ENCODE measurements at regions not wholly inside any gene's neighbourhood (a gene's known extent, or its start where the extent isn't known, plus 50 kb on each side); places are given as distances from the start of the nearest gene placed in this dataset.

DNA sequence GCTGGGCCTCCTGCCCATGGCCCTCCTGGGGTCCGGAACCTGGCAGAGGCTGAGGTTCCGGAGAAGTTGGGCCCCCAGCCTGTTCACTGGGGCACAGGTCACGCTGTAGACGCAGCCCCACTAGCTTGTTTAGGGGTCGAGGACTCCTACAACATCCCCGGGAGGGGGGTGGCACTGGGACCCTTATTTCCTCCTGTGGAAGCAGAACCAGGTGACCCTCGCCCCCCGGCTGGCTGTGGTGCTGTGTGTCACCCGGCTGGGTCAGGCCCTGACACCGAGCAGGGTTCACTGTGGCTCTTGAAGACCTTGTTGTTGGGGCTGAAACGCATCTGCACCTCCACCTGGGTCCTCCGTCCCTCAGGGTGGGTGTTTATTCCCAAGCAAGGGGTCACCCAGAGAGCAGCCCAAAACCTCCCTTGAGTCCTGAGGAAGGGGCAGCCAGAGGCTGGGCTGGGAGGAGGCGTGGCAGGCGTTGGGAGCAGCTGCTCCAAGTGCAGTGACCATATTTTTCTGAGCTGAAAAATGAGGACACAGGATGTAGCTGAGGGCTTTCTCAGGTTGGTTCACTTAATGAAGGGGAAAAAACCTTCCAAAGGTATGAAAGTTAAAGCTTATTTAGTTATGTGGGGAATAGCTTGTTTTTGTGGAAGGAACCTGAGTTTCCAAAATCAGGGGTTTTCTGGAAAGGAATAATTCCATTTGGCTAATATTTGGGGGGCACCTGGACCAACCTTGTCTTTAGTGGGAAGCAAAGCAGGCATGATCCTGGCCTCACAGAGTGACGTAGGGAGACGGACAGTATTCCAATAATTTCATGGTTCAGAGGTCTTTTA, 164.7 kb upstream of the IER5L start:
- TF ChIP-seq, protein P1, sequence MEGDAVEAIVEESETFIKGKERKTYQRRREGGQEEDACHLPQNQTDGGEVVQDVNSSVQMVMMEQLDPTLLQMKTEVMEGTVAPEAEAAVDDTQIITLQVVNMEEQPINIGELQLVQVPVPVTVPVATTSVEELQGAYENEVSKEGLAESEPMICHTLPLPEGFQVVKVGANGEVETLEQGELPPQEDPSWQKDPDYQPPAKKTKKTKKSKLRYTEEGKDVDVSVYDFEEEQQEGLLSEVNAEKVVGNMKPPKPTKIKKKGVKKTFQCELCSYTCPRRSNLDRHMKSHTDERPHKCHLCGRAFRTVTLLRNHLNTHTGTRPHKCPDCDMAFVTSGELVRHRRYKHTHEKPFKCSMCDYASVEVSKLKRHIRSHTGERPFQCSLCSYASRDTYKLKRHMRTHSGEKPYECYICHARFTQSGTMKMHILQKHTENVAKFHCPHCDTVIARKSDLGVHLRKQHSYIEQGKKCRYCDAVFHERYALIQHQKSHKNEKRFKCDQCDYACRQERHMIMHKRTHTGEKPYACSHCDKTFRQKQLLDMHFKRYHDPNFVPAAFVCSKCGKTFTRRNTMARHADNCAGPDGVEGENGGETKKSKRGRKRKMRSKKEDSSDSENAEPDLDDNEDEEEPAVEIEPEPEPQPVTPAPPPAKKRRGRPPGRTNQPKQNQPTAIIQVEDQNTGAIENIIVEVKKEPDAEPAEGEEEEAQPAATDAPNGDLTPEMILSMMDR (IDR thresholded peaks at IDR 0.05): no peak
- no peak for TF ChIP-seq ZFX (IDR thresholded peaks at IDR 0.05; ENCODE audit: borderline replicate concordance)
- H3K27ac ChIP-seq: no peak overlapping the region

DNA sequence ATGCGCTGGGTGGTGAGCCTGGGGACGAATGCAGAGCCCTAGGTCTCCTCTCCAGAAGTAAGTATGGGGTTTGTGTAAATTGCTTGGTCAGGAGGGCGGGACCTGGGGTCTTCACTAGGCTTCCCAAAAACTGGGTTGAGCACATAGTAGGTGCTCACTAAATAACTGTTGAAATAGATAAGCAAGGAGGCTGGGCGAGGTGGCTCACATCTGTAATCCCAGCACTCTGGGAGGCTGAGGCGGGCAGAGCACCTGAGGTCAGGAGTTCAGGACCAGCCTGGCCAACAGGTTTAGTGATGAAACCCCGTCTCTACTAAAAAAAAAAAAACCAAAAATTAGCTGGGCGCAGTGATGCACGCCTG, 163.9 kb upstream of the IER5L start:
- H3K27ac ChIP-seq: no peak overlapping the region
- TF ChIP-seq ZFX (IDR thresholded peaks at IDR 0.05; ENCODE audit: borderline replicate concordance): no peak
- TF ChIP-seq, protein P1 (IDR thresholded peaks at IDR 0.05): no peak

DNA sequence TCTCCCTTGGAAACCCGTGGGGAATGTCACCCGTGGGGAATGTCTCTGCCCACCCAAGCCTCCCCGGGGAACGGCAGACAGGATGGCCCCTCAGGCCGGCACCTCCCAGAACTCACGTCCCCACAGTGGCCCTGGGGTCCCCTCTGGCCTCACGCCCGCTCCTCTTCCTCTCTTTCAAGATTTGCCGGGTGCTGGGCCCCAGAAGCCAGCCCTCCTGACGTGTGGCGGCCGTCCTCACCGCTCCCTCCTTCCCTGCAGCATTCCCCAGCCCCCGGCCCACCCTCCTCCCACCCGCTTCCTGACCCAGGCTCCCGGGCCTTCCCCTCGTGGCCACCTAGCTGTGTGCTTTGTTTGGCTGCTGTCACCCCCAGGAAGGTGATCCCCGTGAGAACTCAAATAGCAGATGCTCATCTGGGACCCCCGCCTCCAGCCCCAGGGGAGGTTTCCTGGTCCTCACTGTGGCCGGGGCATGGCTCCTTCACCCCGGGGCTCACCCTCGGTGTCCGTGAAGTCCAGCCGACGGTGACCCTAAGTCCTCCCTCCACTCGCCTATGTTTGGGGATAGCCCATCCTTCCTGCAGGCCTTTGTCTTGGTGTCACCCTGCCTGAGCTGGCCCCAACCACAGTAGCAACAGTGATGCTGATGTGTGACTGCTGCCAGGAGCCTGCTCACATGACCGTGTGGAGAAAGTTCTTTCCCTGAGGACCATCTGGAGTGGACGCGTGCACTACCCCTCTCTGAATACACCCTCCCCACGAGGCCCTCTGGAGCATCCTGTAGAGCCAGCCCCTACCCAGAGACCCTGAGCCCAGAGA, 163.3 kb upstream of the IER5L start:
- no peak overlapping the region for H3K27ac ChIP-seq
- TF ChIP-seq, protein P1 (IDR thresholded peaks at IDR 0.05): no peak
- TF ChIP-seq ZFX (IDR thresholded peaks at IDR 0.05; ENCODE audit: borderline replicate concordance): no peak

DNA sequence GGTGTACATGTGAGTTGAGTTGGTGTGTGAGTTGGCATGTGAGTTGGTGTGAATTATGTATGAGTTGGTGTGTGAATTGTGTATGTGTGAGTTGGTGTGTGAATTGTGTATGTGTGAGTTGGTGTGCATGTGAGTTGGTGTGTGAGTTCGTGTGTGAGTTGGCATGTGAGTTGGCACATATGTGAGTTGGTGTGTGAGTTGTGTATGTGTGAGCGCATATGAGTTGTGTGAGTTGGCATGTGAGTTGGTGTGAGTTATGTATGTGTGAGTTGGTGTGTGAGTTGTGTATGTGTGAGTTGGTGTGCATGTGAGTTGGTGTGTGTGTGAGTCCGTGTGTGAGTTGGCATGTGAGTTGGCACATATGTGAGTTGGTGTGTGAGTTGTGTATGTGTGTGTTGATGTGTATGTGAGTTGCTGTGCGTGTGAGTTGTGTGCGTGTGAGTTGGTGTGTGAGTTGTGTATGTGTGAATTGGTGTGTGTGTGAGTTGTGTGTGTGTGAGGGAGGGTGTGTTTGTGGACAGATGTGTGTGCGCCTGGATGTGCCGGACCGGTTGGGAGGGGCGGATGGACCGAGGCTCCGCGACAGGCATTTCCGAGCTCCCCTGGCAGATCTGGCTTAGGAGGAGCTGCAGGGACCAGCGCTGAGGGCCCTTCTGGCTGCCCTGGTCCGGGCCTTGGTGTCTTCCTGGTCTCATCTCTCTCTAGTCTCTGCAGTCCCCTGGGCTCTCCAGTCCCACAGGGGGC, 162.5 kb upstream of the IER5L start:
- TF ChIP-seq, protein P1 (IDR thresholded peaks at IDR 0.05): no peak
- no peak for TF ChIP-seq ZFX (IDR thresholded peaks at IDR 0.05; ENCODE audit: borderline replicate concordance)
- no peak overlapping the region for H3K27ac ChIP-seq

DNA sequence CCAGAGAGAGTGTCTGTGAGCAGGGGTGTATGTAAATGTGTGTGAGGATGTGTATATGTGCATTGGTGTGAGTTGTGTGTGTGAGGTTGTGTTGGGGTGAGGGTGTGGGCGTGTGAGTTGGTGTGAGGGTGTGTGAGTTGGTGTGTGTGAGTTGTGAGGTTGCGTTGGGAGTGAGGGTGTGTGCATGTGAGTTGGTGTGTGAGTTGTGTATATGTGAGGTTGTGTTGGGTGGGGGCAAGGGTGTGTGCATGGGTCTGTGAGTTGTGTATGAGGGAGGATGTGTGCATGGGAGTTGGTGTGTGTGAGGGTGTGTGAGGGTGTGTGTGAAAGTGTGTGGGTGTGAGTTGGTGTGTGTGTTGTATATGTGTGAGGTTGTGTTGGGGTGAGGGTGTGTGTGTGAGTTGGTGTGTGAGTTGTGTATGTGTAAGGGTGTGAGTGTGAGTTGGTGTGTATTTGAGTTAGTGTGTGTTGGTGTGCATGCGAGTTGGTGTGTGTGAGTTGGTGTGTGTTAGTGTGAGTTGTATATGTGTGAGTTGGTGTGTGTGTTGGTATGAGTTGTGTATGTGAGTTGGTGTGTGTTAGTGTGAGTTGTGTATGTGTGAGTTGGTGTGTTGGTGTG, 161.6 kb upstream of the IER5L start:
- H3K27ac ChIP-seq: no peak overlapping the region
- TF ChIP-seq, protein P1 (IDR thresholded peaks at IDR 0.05): no peak
- no peak for TF ChIP-seq ZFX (IDR thresholded peaks at IDR 0.05; ENCODE audit: borderline replicate concordance)

DNA sequence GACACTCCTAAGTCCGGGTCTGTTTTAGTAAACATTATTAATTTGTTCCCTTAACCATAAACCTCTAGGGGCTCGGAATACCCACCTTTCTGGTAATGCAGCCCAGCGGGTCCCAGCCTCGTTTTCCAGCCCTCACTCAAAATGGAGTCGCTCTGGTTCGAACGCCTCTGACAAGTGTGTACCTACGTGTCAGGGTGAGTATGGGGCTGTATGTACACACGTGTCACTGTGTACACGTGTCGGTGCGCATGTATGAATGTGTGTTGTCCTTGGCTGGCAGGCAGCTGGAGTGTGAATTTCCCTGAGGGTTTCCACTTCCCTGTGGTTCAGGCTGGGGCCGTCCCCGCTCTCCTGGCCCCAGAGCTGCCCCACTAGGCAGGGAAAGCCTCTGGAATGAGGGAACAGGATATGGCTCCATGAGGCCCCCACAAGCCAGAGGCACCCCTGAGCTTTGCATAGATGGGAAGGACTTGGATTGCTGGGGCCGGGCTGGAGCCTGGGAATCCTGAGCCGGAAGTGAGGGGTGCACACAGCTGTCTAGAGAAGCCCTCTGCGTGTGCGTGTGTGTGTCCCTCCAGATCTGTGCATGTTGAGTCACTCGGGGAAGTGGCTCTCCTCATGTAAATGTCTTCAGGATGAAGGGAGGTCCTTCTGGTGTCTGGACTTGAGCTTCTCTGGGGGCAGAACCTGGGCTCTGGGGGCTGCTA, 160.8 kb upstream of the IER5L start:
- TF ChIP-seq, protein P1 (IDR thresholded peaks at IDR 0.05): no peak
- TF ChIP-seq ZFX (IDR thresholded peaks at IDR 0.05; ENCODE audit: borderline replicate concordance): no peak
- no peak overlapping the region for H3K27ac ChIP-seq

Data from 22Rv1 (cell line).